ENCODE measurements at regions not wholly inside any gene's neighbourhood (a gene's known extent, or its start where the extent isn't known, plus 50 kb on each side); places are given as distances from the start of the nearest gene placed in this dataset.

DNA sequence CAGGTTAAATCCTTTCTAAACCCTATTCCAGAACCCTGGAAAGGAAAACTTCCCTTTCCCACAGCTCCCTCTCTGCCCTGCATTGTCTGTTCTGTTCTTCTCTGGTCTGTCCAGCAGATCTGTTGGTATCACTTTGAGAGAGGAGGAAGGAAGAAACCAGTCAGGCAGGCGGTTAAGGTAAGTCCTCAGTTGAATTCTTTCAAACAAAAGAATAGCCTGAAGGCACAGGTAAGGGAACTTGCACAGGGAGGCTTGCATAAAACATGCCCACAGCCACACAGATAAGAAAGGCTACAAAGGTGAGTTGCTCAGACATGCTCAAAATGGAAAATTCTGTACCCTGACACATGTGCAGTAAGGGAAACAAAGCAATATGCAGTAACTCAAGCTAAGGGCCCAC lies 595.7 kb upstream of the CDH5 start:
- Mint-ChIP-seq H3K4me1 (ENCODE audit: low read depth) (no peaks in the 10 kb centered on the region), H3K36me3 (ENCODE audit: low read depth) (no peaks in the 10 kb centered on the region), H3K9me3 (peaks cover 21% of the 10 kb centered on the region), H3K27ac (no peak overlapping the region), H3K27me3 (ENCODE audit: insufficient read depth) (peaks cover 1% of the 10 kb centered on the region), H3K4me3 (no peak overlapping the region)
- intact Hi-C loops (cut with micrococcal nuclease): no loop called here
- DNase-seq (ENCODE audit: low spot score): no peak

DNA sequence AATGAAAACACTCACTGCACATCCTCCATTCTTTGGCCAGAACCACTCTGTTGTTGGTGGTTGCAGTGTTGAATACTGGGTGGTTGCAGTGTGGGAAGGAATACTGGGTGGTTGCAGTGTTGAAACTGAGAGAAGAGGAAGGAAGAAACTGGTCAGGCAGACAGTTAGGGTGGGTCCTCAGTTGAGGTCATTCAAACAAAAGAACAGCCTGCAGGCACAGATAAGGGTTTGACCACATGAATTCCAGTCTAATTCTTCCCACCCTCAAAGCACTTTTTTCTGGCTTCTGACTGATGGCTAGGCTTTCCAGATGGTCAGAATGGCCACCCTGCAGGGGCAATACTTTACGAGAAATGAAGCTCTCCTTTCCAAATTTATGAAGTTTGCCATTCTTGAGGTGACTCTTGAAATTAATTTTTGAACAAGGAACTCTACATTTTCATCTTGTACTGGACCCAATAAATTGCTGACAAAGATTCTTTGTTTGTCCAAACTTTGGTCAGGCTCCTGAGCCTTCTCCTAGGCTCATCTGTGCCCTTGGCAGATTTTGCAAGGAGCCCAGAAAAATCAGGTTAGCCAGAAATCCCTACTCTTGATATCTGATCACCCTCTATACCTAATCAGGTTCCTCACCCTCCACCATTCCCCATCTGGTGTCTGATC lies 596.6 kb upstream of the CDH5 start:
- H3K27ac Mint-ChIP-seq: no peak overlapping the region
- H3K36me3 Mint-ChIP-seq (ENCODE audit: low read depth): no peaks in the 10 kb centered on the region
- intact Hi-C loops (cut with micrococcal nuclease): no loop called here
- no peak for DNase-seq (ENCODE audit: low spot score)
- no peak overlapping the region for H3K4me3 Mint-ChIP-seq
- peaks cover 1% of the 10 kb centered on the region for H3K27me3 Mint-ChIP-seq (ENCODE audit: insufficient read depth)
- H3K4me1 Mint-ChIP-seq (ENCODE audit: low read depth): no peaks in the 10 kb centered on the region
- H3K9me3 Mint-ChIP-seq: peaks cover 21% of the 10 kb centered on the region

DNA sequence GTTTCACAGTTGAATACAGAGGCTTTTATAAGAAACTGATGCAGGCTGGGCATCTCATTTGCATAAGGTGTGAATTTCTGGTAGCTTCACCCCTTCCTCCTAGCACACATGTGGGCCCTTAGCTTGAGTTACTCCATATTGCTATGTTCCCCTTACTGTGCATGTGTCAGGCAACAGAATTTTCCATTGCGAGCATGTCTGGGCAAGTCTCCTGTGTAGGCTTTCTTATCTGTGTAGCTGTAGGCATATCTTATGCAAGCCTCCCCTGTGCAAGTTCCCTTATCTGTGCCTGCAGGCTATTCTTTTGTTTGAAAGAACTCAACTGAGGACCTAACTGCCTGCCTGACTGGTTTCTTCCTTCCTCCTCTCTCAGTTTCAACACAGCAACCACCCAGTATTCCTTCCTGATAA lies 597.4 kb upstream of the CDH5 start:
- intact Hi-C loops (cut with micrococcal nuclease): no loop called here
- Mint-ChIP-seq H3K9me3 (peaks cover 21% of the 10 kb centered on the region), H3K27ac (no peak overlapping the region), H3K4me3 (no peak overlapping the region), H3K27me3 (ENCODE audit: insufficient read depth) (peaks cover 1% of the 10 kb centered on the region), H3K4me1 (ENCODE audit: low read depth) (no peaks in the 10 kb centered on the region), H3K36me3 (ENCODE audit: low read depth) (no peaks in the 10 kb centered on the region)
- DNase-seq (ENCODE audit: low spot score): no peak

DNA sequence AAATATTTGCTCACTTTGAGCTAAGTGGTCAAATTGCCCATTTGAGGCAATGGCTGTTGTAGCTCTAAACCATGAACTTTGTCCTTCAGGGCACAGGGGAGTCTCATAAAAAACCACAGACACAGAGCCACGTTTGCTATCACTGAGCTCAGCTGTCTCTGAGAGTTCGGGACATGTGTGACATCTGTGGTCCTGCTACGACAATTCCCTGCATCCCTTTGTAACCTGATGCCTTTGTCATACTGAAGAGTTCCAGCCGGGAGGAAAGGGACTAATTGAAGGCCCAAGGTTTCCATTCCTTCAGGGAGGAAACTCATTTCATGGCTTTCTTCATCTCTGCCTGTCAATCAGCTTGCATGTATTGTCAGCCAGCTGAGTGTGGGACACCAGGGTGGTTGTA lies 599.4 kb upstream of the CDH5 start:
- Mint-ChIP-seq H3K36me3 (ENCODE audit: low read depth) (no peaks in the 10 kb centered on the region), H3K4me3 (no peak overlapping the region), H3K4me1 (ENCODE audit: low read depth) (no peaks in the 10 kb centered on the region), H3K27me3 (ENCODE audit: insufficient read depth) (peaks cover 1% of the 10 kb centered on the region), H3K9me3 (peaks cover 21% of the 10 kb centered on the region), H3K27ac (no peak overlapping the region)
- intact Hi-C loops (cut with micrococcal nuclease): no loop called here
- no peak for DNase-seq (ENCODE audit: low spot score)

DNA sequence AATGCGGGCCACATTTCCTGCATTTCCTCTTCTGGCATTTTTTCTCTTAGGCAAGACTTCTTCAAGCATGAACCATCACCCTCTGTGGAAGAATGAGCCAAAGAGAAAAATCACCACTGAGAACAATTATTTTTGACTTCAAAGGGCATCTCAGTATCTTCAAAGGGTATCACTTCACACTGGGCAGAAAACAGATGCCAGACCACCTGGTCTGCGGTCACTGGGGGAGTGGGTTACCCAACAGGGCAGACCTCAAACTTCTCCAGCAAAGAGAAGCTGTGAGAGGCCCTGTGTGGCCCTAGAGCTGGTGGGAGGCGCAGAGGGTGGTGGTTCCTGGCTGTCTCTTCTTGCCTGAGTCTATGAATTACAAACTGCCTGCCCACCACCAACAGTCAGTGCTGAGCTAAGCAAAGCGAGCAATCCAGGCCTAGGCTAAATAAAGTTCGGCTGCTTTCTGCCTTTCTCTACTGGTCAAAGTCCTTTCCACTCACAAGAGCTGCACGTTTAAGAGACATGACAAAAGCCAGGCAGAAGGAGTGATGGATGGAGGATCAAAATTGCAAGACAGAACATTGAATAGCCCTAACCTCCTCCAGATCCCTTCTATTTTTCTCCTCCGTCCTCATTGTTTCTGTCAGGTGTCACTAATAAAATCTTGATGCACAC lies 602.7 kb upstream of the CDH5 start:
- Mint-ChIP-seq H3K4me1 (ENCODE audit: low read depth) (no peaks in the 10 kb centered on the region), H3K27me3 (ENCODE audit: insufficient read depth) (peaks cover 1% of the 10 kb centered on the region), H3K4me3 (no peak overlapping the region), H3K36me3 (ENCODE audit: low read depth) (no peaks in the 10 kb centered on the region), H3K9me3 (peaks cover 6% of the 10 kb centered on the region), H3K27ac (no peak overlapping the region)
- no peak for DNase-seq (ENCODE audit: low spot score)
- intact Hi-C loops (cut with micrococcal nuclease): no loop called here

DNA sequence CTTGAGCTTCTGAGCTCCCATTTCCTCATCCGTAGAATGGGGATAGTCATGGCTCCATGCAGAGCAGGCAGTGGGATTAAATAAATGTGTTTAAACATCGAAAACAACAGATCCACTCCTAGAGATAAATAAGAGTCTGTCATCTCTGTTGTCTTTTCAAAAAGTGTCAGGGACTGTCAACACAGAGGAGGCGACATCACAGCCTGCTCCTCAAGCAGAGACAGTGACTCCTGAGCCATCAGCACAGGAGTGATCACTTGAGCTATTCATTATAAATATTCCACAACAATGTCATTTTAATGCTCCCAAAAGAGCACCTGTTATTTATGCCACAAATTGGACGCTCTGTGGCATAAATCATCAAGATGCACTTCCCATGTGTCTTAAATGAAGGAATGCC lies 605.6 kb upstream of the CDH5 start:
- Mint-ChIP-seq H3K27me3 (ENCODE audit: insufficient read depth) (no peaks in the 10 kb centered on the region), H3K27ac (no peak overlapping the region), H3K4me3 (no peak overlapping the region), H3K36me3 (ENCODE audit: low read depth) (no peaks in the 10 kb centered on the region), H3K4me1 (ENCODE audit: low read depth) (no peaks in the 10 kb centered on the region), H3K9me3 (no peaks in the 10 kb centered on the region)
- intact Hi-C loops (cut with micrococcal nuclease): no loop called here
- DNase-seq (ENCODE audit: low spot score): no peak

DNA sequence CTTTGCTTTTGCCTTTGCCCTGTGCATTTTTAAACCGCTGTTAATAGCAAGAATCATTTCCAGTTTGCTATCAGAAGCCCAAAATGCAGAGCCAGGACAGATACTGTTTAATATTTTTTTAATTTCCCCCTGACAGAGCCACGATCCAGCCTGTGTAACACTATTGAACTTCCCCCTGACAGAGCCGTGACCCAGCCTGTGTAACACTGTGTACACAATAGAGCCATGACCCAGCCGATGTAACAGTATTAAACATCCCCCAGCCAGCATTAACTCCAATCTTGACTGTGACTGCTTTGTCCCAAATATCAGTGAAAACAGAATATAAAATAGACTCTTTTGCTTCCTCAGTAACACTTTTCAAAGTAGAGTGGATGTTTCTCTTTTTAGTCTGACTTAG lies 607.9 kb upstream of the CDH5 start:
- no peak for DNase-seq (ENCODE audit: low spot score)
- no peaks in the 10 kb centered on the region for H3K9me3 Mint-ChIP-seq
- no peaks in the 10 kb centered on the region for H3K27me3 Mint-ChIP-seq (ENCODE audit: insufficient read depth)
- no peak overlapping the region for H3K27ac Mint-ChIP-seq
- H3K4me1 Mint-ChIP-seq (ENCODE audit: low read depth): no peaks in the 10 kb centered on the region
- H3K4me3 Mint-ChIP-seq: no peak overlapping the region
- intact Hi-C loops (cut with micrococcal nuclease): no loop called here
- H3K36me3 Mint-ChIP-seq (ENCODE audit: low read depth): no peaks in the 10 kb centered on the region

DNA sequence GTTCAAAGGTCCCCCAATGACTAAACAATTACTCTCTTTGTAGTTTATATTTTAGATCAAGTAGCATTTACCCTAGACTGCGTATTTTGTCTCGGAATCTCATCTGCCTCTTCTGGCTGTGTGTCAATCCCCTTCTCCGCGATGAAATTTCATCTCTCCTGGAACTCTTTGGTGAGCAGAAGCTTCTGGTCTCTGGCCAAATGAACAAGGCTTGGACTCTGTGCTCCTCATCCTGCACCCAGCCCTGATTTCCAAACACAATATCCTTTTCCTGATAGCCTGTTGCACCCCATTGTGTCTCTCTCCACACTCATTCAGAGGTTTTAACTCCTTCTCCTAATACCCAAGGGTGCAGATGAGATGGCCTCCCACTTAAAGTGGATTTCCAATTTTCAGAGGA lies 609.4 kb upstream of the CDH5 start:
- no peak overlapping the region for H3K27ac Mint-ChIP-seq
- H3K4me3 Mint-ChIP-seq: no peak overlapping the region
- intact Hi-C loops (cut with micrococcal nuclease): no loop called here
- no peaks in the 10 kb centered on the region for H3K27me3 Mint-ChIP-seq (ENCODE audit: insufficient read depth)
- no peaks in the 10 kb centered on the region for H3K4me1 Mint-ChIP-seq (ENCODE audit: low read depth)
- no peak for DNase-seq (ENCODE audit: low spot score)
- no peaks in the 10 kb centered on the region for H3K36me3 Mint-ChIP-seq (ENCODE audit: low read depth)
- no peaks in the 10 kb centered on the region for H3K9me3 Mint-ChIP-seq

DNA sequence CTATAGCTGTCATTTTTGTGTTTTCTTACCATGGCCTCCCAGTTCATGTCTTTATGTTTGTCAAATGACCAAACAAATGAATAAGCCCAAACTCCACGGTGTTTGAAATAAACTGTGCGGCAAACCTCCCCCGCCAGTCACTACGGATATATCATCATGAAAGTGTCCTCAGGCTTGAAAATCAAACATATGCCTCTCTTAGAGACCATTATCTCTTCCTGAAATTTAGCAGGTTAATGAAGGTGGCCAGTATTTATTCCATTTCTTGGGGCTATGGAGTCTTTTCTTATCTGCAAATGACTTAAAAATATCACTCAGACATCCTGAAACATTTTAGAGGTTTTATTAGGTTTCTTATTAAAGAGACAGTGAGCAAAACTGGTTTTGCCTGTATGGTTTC lies 610.3 kb upstream of the CDH5 start:
- H3K4me1 Mint-ChIP-seq (ENCODE audit: low read depth): no peaks in the 10 kb centered on the region
- H3K4me3 Mint-ChIP-seq: no peak overlapping the region
- no peaks in the 10 kb centered on the region for H3K36me3 Mint-ChIP-seq (ENCODE audit: low read depth)
- DNase-seq (ENCODE audit: low spot score): no peak
- H3K27me3 Mint-ChIP-seq (ENCODE audit: insufficient read depth): no peaks in the 10 kb centered on the region
- no peak overlapping the region for H3K27ac Mint-ChIP-seq
- H3K9me3 Mint-ChIP-seq: no peaks in the 10 kb centered on the region
- intact Hi-C loops (cut with micrococcal nuclease): no loop called here

DNA sequence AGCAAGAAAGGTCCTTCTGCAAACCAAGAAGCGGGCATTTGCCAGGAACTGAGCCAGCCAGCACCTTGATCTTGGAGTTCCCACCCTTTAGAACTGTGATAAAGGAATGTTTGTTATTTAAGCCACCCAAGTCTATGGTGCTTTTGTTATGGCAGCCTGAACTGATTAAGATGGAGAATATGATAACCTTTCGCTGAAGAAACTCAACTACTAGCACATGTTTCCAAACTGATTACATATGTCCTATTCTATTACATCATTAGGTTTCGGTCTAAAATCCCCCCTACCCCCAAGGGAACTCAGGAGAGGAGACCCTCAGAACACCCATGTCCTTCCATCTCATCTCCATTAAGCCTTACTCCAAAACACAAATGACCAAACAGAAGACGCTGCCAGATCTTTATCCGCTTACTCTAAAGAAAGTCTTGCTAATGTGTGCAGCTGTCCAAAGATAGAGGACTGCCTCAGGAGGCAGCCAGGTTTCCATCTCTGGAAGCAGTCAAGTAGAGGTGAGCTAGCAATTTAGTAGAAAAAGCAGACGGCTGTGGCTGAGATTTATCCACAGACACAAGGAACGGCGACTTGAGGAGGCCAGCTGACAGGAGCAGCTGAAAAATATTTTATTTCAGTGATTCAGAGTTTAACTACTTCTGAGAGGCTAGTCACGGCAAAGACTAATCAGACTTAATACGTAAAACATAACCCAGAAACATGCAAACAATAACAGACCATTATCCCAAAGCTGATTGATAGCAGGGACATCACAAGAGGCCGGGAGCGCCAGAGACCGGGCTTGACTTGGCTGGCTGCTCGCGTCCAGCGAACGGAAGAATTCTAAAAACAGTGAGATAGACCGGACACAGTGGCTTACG lies 611.4 kb upstream of the CDH5 start:
- H3K4me3 Mint-ChIP-seq: no peak overlapping the region
- H3K27ac Mint-ChIP-seq: peak overlapping the region; percentile 78
- no peaks in the 10 kb centered on the region for H3K4me1 Mint-ChIP-seq (ENCODE audit: low read depth)
- H3K9me3 Mint-ChIP-seq: no peaks in the 10 kb centered on the region
- no peak for DNase-seq (ENCODE audit: low spot score)
- intact Hi-C loops (cut with micrococcal nuclease): no loop called here
- H3K27me3 Mint-ChIP-seq (ENCODE audit: insufficient read depth): no peaks in the 10 kb centered on the region
- no peaks in the 10 kb centered on the region for H3K36me3 Mint-ChIP-seq (ENCODE audit: low read depth)

DNA sequence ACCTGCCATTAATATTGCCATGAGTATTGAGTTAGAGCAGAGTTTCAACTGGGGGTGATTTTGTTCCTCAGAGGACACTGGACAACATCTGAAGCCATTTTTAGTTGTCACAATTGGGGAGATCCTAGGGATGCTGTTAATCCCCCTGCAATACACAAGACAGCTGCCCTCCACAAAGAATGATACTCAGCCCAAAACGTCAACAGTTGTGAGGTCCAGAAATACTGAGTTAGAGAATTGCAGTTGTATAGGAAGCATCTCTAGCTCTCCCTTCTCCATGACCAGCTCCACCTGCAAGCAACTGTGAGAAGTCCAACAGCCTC lies 614.0 kb upstream of the CDH5 start:
- H3K36me3 Mint-ChIP-seq (ENCODE audit: low read depth): no peaks in the 10 kb centered on the region
- H3K27me3 Mint-ChIP-seq (ENCODE audit: insufficient read depth): no peaks in the 10 kb centered on the region
- H3K4me3 Mint-ChIP-seq: no peak overlapping the region
- no peak overlapping the region for H3K27ac Mint-ChIP-seq
- no peak for DNase-seq (ENCODE audit: low spot score)
- H3K4me1 Mint-ChIP-seq (ENCODE audit: low read depth): no peaks in the 10 kb centered on the region
- intact Hi-C loops (cut with micrococcal nuclease): no loop called here
- H3K9me3 Mint-ChIP-seq: no peaks in the 10 kb centered on the region

DNA sequence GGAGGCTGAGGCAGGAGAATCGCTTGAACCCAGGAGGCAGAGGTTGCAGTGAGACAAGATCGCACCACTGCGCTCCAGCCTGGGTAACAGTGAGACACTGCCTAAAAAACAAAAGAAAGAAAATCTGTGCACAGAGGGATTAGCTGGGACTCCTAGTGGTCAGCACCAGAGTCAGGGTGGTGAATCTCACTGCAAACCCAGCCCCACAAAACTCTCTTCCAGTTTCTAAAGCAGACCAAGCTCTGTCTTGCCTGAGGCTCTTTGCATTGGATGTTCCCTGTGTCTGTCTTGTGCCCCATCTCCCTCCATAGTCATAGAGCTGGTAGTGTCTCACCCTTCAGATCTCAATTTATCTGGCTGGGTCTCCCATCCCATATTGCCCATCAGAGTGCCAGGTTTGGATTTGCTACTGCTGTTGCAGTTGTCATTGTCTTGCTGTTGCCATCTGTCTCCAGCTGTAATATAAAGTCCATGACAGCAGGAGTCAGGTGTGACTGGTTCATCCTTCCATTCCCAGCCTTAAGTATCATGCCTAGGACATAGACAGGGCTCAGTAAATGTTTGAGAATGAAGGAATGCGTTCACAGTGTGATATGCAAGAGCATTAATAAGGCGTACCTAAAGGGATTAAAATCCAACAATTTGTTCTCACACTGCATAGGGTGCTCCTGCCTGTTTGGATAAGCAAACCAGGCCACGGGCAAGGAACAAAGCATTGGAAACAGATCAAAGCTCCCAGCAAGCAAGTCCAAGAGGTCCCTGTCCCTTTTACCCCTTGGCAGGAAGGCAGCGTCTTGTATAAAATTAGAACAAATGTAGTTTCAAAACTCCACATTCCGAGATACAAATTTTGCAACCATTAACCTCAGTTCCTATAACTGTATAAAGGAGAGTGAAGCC lies 614.6 kb upstream of the CDH5 start:
- H3K36me3 Mint-ChIP-seq (ENCODE audit: low read depth): no peaks in the 10 kb centered on the region
- DNase-seq (ENCODE audit: low spot score): no peak
- no peaks in the 10 kb centered on the region for H3K9me3 Mint-ChIP-seq
- H3K27ac Mint-ChIP-seq: no peak overlapping the region
- no peaks in the 10 kb centered on the region for H3K27me3 Mint-ChIP-seq (ENCODE audit: insufficient read depth)
- intact Hi-C loops (cut with micrococcal nuclease): no loop called here
- no peaks in the 10 kb centered on the region for H3K4me1 Mint-ChIP-seq (ENCODE audit: low read depth)
- H3K4me3 Mint-ChIP-seq: no peak overlapping the region

DNA sequence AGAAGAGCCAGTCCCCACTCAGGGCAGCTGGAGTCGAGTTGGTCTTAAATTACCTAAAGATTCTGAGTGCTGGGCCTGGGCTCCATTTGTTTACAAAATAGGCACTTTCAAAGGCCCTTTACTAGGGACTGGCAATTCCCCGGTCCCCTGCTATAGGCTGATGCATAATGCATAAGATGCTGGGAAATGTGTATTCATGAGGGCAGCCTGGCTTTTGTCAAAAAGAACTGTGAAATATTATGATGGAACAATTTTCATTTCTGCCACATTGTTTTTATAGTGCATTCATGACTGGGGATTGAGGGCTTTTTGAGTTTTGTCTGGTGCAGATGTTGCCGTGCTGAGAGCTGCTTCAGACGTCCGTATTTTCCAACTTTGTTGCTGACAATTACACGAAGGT lies 617.0 kb upstream of the CDH5 start:
- Mint-ChIP-seq H3K4me3 (no peak overlapping the region), H3K27ac (no peak overlapping the region), H3K27me3 (ENCODE audit: insufficient read depth) (no peaks in the 10 kb centered on the region), H3K4me1 (ENCODE audit: low read depth) (no peaks in the 10 kb centered on the region), H3K36me3 (ENCODE audit: low read depth) (no peaks in the 10 kb centered on the region), H3K9me3 (no peaks in the 10 kb centered on the region)
- DNase-seq (ENCODE audit: low spot score): no peak
- intact Hi-C loops (cut with micrococcal nuclease): no loop called here
